ENCODE measurements at regions not wholly inside any gene's neighbourhood (a gene's known extent, or its start where the extent isn't known, plus 50 kb on each side); places are given as distances from the start of the nearest gene placed in this dataset.

DNA sequence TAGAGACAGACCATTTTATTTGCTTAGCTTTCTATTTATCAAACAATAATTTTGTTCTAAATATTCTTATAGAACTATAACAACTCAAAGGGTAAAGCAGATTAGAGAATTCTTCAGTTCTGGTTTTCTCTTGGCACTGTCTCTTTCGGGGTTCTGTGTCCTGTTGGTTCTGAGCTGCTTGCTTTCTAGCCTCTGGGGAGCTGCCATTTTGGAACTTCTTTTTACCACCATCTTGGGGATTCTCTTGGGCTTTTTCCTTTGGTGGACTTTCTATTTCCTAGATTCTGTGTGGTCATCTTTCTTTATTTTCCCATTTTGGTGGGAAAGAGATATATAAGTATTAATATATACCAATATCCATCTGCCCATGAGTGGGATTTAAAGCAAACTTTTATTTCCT is 467.7 kb downstream of the PCNX1 start:
- Histone ChIP-seq H3K9ac (ENCODE audit: low read depth, low read length) (no peak overlapping the region), H3K4me1 (ENCODE audit: control insufficient read depth, insufficient read depth, low read length) (peaks cover 2% of the 10 kb centered on the region; the same call in 1 of the 2 replicates), H3K14ac (replicated peaks; ENCODE audit: low read depth, low read length) (no peak overlapping the region), H2AK5ac (ENCODE audit: low read depth, low read length) (no peak overlapping the region), H3K4me2 (ENCODE audit: low read depth, low read length) (no peak overlapping the region), H3K23ac (ENCODE audit: low read depth, low read length) (no peak overlapping the region), H2AFZ (replicated peaks; ENCODE audit: low read length, poor library complexity) (no peak overlapping the region), H3K27ac (ENCODE audit: insufficient read depth, low read length) (no peak overlapping the region), H4K91ac (ENCODE audit: insufficient read depth, low read depth, low read length) (no peak overlapping the region), H2BK15ac (ENCODE audit: low read depth, low read length) (no peak overlapping the region), H2BK20ac (ENCODE audit: low read depth, low read length) (no peak overlapping the region), H3K18ac (ENCODE audit: low read depth, low read length) (no peak overlapping the region), H4K20me1 (ENCODE audit: insufficient read depth, low read length) (no peaks in the 10 kb centered on the region; the same call in 1 of the 2 replicates), H3K27me3 (ENCODE audit: control insufficient read depth, insufficient read depth, low read length) (no peaks in the 10 kb centered on the region), H2AK9ac (replicated peaks; ENCODE audit: low read depth, low read length, poor library complexity) (no peak overlapping the region), H4K8ac (ENCODE audit: low read depth in 2 of 2, low read length in 2 of 2) (no peak overlapping the region), H2BK5ac (ENCODE audit: low read depth, low read length, poor library complexity, severe bottlenecking) (no peak overlapping the region), H3K4me3 (ENCODE audit: insufficient read depth, low read depth, low read length) (no peak overlapping the region), H3K9me1 (ENCODE audit: insufficient read depth, low read length) (no peaks in the 10 kb centered on the region), H3K36me3 (ENCODE audit: control insufficient read depth, insufficient read depth, low read length) (no peaks in the 10 kb centered on the region), H3K4ac (ENCODE audit: low read depth, low read length) (no peak overlapping the region), H3K56ac (ENCODE audit: extremely low read depth, insufficient read depth, low read length) (no peak overlapping the region), H4K5ac (ENCODE audit: low read depth, low read length) (no peak overlapping the region), H3K9me3 (ENCODE audit: control insufficient read depth, insufficient read depth, low read length) (no peaks in the 10 kb centered on the region), H3K79me1 (ENCODE audit: low read depth in 1 of 2, low read length in 2 of 2) (peaks cover 12 to 41% of the 10 kb centered on the region in 2 experiments), H2BK120ac (ENCODE audit: low read depth, low read length) (no peak overlapping the region)
- no peak for DNase-seq
- ChIA-PET CTCF (no interaction called here), POLR2A (ENCODE audit: unreplicated experiment) (no interaction called here)
- no TSS peak for BruUV-seq (replicated peaks)
- dilution Hi-C loops (cut with HindIII; ENCODE audit: low sequenced_read_pairs, unreplicated experiment) = no loop called here
- in situ Hi-C loops (cut with MboI; ENCODE audit: low sequenced_read_pairs) = no loop called here
- intact Hi-C loops (cut with micrococcal nuclease) = loop anchor here (5.0 kb wide), 1 partner anchor 53 kb away; the partner anchor contains the start of gene SIPA1L1
- TF ChIP-seq MAZ (IDR thresholded peaks at IDR 0.05; ENCODE audit: borderline replicate concordance, low read depth, low read length) (no peak), CHD1 (IDR thresholded peaks at IDR 0.05; ENCODE audit: low read depth, low read length) (no peak)
- TF ChIP-seq, protein P1, sequence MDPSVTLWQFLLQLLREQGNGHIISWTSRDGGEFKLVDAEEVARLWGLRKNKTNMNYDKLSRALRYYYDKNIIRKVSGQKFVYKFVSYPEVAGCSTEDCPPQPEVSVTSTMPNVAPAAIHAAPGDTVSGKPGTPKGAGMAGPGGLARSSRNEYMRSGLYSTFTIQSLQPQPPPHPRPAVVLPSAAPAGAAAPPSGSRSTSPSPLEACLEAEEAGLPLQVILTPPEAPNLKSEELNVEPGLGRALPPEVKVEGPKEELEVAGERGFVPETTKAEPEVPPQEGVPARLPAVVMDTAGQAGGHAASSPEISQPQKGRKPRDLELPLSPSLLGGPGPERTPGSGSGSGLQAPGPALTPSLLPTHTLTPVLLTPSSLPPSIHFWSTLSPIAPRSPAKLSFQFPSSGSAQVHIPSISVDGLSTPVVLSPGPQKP (IDR thresholded peaks at IDR 0.05; ENCODE audit: borderline replicate concordance, low read depth, low read length) = no peak
- TF ChIP-seq, protein P2, sequence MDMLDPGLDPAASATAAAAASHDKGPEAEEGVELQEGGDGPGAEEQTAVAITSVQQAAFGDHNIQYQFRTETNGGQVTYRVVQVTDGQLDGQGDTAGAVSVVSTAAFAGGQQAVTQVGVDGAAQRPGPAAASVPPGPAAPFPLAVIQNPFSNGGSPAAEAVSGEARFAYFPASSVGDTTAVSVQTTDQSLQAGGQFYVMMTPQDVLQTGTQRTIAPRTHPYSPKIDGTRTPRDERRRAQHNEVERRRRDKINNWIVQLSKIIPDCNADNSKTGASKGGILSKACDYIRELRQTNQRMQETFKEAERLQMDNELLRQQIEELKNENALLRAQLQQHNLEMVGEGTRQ (IDR thresholded peaks at IDR 0.05; ENCODE audit: low read depth, low read length) = no peak
- WGBS, 2 experiments (ENCODE audit: extremely low coverage in 2 of 2, insufficient read length in 1 of 2) = no CpG with 5 or more reads among the region's 1 CpG
- no peak for ATAC-seq (ENCODE audit: low read depth)
